ENCODE measurements at regions not wholly inside any gene's neighbourhood (a gene's known extent, or its start where the extent isn't known, plus 50 kb on each side); places are given as distances from the start of the nearest gene placed in this dataset.

- TF ChIP-seq, protein P1, sequence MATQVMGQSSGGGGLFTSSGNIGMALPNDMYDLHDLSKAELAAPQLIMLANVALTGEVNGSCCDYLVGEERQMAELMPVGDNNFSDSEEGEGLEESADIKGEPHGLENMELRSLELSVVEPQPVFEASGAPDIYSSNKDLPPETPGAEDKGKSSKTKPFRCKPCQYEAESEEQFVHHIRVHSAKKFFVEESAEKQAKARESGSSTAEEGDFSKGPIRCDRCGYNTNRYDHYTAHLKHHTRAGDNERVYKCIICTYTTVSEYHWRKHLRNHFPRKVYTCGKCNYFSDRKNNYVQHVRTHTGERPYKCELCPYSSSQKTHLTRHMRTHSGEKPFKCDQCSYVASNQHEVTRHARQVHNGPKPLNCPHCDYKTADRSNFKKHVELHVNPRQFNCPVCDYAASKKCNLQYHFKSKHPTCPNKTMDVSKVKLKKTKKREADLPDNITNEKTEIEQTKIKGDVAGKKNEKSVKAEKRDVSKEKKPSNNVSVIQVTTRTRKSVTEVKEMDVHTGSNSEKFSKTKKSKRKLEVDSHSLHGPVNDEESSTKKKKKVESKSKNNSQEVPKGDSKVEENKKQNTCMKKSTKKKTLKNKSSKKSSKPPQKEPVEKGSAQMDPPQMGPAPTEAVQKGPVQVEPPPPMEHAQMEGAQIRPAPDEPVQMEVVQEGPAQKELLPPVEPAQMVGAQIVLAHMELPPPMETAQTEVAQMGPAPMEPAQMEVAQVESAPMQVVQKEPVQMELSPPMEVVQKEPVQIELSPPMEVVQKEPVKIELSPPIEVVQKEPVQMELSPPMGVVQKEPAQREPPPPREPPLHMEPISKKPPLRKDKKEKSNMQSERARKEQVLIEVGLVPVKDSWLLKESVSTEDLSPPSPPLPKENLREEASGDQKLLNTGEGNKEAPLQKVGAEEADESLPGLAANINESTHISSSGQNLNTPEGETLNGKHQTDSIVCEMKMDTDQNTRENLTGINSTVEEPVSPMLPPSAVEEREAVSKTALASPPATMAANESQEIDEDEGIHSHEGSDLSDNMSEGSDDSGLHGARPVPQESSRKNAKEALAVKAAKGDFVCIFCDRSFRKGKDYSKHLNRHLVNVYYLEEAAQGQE (IDR thresholded peaks at IDR 0.05; ENCODE audit: insufficient read depth in 1 of 2, low read depth in 2 of 2, low read length in 1 of 2) = no peak
- no peak for TF ChIP-seq POLR2AphosphoS5 (IDR thresholded peaks at IDR 0.05; ENCODE audit: low read depth, low read length)
- TF ChIP-seq CTCF (IDR thresholded peaks at IDR 0.05) = no peak
- TF ChIP-seq SIN3A (IDR thresholded peaks at IDR 0.05; ENCODE audit: borderline replicate concordance, insufficient read depth, low read depth, low read length) = no peak
- TF ChIP-seq TCF7L2 (IDR thresholded peaks at IDR 0.05; ENCODE audit: low read depth, low read length) = no peak
These were observed 138.3 kb downstream of the CD83 start for GRCh38 chr6:14255916-14256315.
